HEK293 (cell line): ENCODE measurements at regions not wholly inside any gene's neighbourhood (a gene's known extent, or its start where the extent isn't known, plus 50 kb on each side); places are given as distances from the start of the nearest gene placed in this dataset.

Experiments used
- CTCF ChIA-PET: fragments of 350-600 bp; formaldehyde crosslinking; extraction: SDS; loops from one replicate; lab custom pipeline; 2021; ENCODE audit warnings: antibody characterized with exemption; lab: Yijun Ruan, JAX
- POLR2A ChIA-PET: fragments of 300-600 bp; formaldehyde crosslinking; extraction: SDS; loops from one replicate; lab custom pipeline; 2020; ENCODE audit warnings: antibody characterized with exemption, inconsistent platforms; lab: Yijun Ruan, JAX
- H3K27ac ChIP-seq: fragments of 200-500 bp; sonication (Bioruptor generic); 2 replicates; pipeline ENCODE4 v1.5.1; 2014; ENCODE audit warnings: low read depth, low read length, control low read depth, inconsistent platforms; ENCODE audit errors: extremely low read depth
- H3K36me3 ChIP-seq, 2 experiments: fragments of 200-500 bp in 1 of 2; sonication (Bioruptor generic) in 1 of 2; 1 replicate in 1 of 2; 2 replicates in 1 of 2; pipeline ENCODE4 v1.5.1; 2014 to 2017; ENCODE audit warnings: inconsistent platforms in 2 of 2, low read length in 2 of 2; ENCODE audit not compliant: control insufficient read depth in 2 of 2, insufficient read depth in 1 of 2
- H3K4me1 ChIP-seq: fragments of 200-500 bp; sonication (Bioruptor generic); 2 replicates; pipeline ENCODE4 v1.5.1; 2014; ENCODE audit warnings: mild to moderate bottlenecking, low read length, inconsistent platforms; ENCODE audit not compliant: control insufficient read depth, insufficient read depth
- H3K4me3 ChIP-seq: 2 replicates; pipeline ENCODE4 v1.5.1; 2011; ENCODE audit warnings: low read depth, mild to moderate bottlenecking, control low read depth, low read length, moderate library complexity
- H3K9me3 ChIP-seq: fragments of 200-500 bp; sonication (Bioruptor generic); 2 replicates; pipeline ENCODE4 v1.5.1; 2014; ENCODE audit warnings: low read depth, low read length, inconsistent platforms; ENCODE audit not compliant: control insufficient read depth, insufficient read depth
- GLIS2 ChIP-seq: fragments of 450-650 bp; formaldehyde crosslinking; IDR thresholded peaks from 2 replicates; pipeline ENCODE4 v1.5.1; 2016; ENCODE audit warnings: missing biosample characterization, missing genetic modification characterization
- IKZF3 ChIP-seq: fragments of 450-650 bp; IDR thresholded peaks from 2 replicates; pipeline ENCODE4 v1.5.0; 2018; ENCODE audit warnings: missing biosample characterization, mild to moderate bottlenecking, missing genetic modification characterization, moderate library complexity
- KLF16 ChIP-seq: fragments of 450-650 bp; formaldehyde crosslinking; IDR thresholded peaks from 2 replicates; pipeline ENCODE4 v1.5.1; 2017; ENCODE audit warnings: missing biosample characterization, missing genetic modification characterization
- PATZ1 ChIP-seq: fragments of 450-650 bp; formaldehyde crosslinking; IDR thresholded peaks from 2 replicates; pipeline ENCODE4 v1.5.1; 2016; ENCODE audit warnings: missing biosample characterization, missing genetic modification characterization
- SCRT2 ChIP-seq: fragments of 450-650 bp; formaldehyde crosslinking; IDR thresholded peaks from 2 replicates; pipeline ENCODE4 v1.5.1; 2016; ENCODE audit warnings: missing biosample characterization, missing genetic modification characterization
- TCF7L2 ChIP-seq: IDR thresholded peaks from 2 replicates; pipeline ENCODE4 v1.6.1; 2011; ENCODE audit warnings: low read depth, mild to moderate bottlenecking, inconsistent platforms, low read length, moderate library complexity, borderline replicate concordance
- TRIM28 ChIP-seq: IDR thresholded peaks from 2 replicates; pipeline ENCODE4 v1.6.1; 2011; ENCODE audit warnings: low read length, control low read depth, borderline replicate concordance
- YY1 ChIP-seq: fragments of 450-650 bp; formaldehyde crosslinking; IDR thresholded peaks from 2 replicates; pipeline ENCODE4 v1.5.1; 2018; ENCODE audit warnings: missing biosample characterization, missing genetic modification characterization
- ZFP37 ChIP-seq: fragments of 450-650 bp; formaldehyde crosslinking; IDR thresholded peaks from 2 replicates; pipeline ENCODE4 v1.5.1; 2016; ENCODE audit warnings: missing biosample characterization, missing genetic modification characterization
- ZNF132 ChIP-seq: fragments of 450-650 bp; formaldehyde crosslinking; IDR thresholded peaks from 2 replicates; pipeline ENCODE4 v1.5.1; 2017; ENCODE audit warnings: missing biosample characterization, missing genetic modification characterization, borderline replicate concordance
- ZNF175 ChIP-seq: fragments of 450-650 bp; formaldehyde crosslinking; IDR thresholded peaks from 2 replicates; pipeline ENCODE4 v1.5.1; 2016; ENCODE audit warnings: missing biosample characterization, missing genetic modification characterization
- ZNF184 ChIP-seq: fragments of 450-650 bp; IDR thresholded peaks from 2 replicates; pipeline ENCODE4 v1.5.1; 2018; ENCODE audit warnings: missing biosample characterization, mild to moderate bottlenecking, missing genetic modification characterization
- ZNF19 ChIP-seq: fragments of 450-650 bp; formaldehyde crosslinking; IDR thresholded peaks from 2 replicates; pipeline ENCODE4; 2016; ENCODE audit warnings: missing biosample characterization, missing genetic modification characterization, low read depth
- ZNF274 ChIP-seq, 2 experiments: fragments of 200-500 bp in 1 of 2; fragments of 450-650 bp in 1 of 2; sonication (Bioruptor generic) in 1 of 2; formaldehyde crosslinking in 1 of 2; IDR thresholded peaks; 2 replicates each; pipeline versions ENCODE4 v1.5.1 to v1.6.1; 2014 to 2016; ENCODE audit warnings: borderline replicate concordance in 1 of 2, inconsistent platforms in 1 of 2, low read length in 1 of 2, missing biosample characterization in 1 of 2, missing genetic modification characterization in 1 of 2
- ZNF280C ChIP-seq: fragments of 450-650 bp; formaldehyde crosslinking; IDR thresholded peaks from 2 replicates; pipeline ENCODE4 v1.5.1; 2016; ENCODE audit warnings: missing biosample characterization, missing genetic modification characterization
- ZNF416 ChIP-seq: fragments of 450-650 bp; formaldehyde crosslinking; IDR thresholded peaks from 2 replicates; pipeline ENCODE4 v1.5.1; 2016; ENCODE audit warnings: missing biosample characterization, missing genetic modification characterization
- ZNF473 ChIP-seq: fragments of 450-650 bp; formaldehyde crosslinking; IDR thresholded peaks from 2 replicates; pipeline ENCODE4 v1.5.1; 2017; ENCODE audit warnings: missing biosample characterization, missing genetic modification characterization
- ZNF561 ChIP-seq: fragments of 450-650 bp; IDR thresholded peaks from 2 replicates; pipeline ENCODE4 v1.5.1; 2018; ENCODE audit warnings: missing biosample characterization, missing genetic modification characterization, borderline replicate concordance
- ZNF621 ChIP-seq: fragments of 450-650 bp; formaldehyde crosslinking; IDR thresholded peaks from 2 replicates; pipeline ENCODE4 v1.5.1; 2017; ENCODE audit warnings: missing biosample characterization, missing genetic modification characterization
- ZNF624 ChIP-seq: fragments of 450-650 bp; formaldehyde crosslinking; IDR thresholded peaks from 2 replicates; pipeline ENCODE4 v1.5.1; 2017; ENCODE audit warnings: missing biosample characterization, missing genetic modification characterization
- ZNF747 ChIP-seq: fragments of 450-650 bp; formaldehyde crosslinking; IDR thresholded peaks from 2 replicates; pipeline ENCODE4 v1.5.1; 2016; ENCODE audit warnings: missing biosample characterization, missing genetic modification characterization
- ZNF837 ChIP-seq: fragments of 450-650 bp; formaldehyde crosslinking; IDR thresholded peaks from 2 replicates; pipeline ENCODE4 v1.5.1; 2016; ENCODE audit warnings: missing biosample characterization, missing genetic modification characterization
- TF ChIP-seq, protein P1 (sequence below): fragments of 450-650 bp; formaldehyde crosslinking; IDR thresholded peaks from 2 replicates; pipeline ENCODE4 v1.5.1; 2017; ENCODE audit warnings: missing biosample characterization, missing genetic modification characterization
- TF ChIP-seq, protein P2 (sequence below): fragments of 450-650 bp; formaldehyde crosslinking; optimal IDR thresholded peaks from 2 replicates; pipeline ENCODE3; 2016; ENCODE audit warnings: missing biosample characterization, mild to moderate bottlenecking, missing genetic modification characterization

- H3K27ac ChIP-seq, result no peak overlapping the region; the same call in 1 of the 2 replicates
- ChIA-PET CTCF (interaction anchor here (0.8 to 1.2 kb wide), 2 partner anchors 54 to 141 kb away, joined by 3 read pairs; no protein-coding TSS in a partner anchor), POLR2A (interaction anchor here (0.6 to 0.8 kb wide), 2 partner anchors 12 to 437 kb away, joined by 3 read pairs; no protein-coding TSS in a partner anchor)
- H3K9me3 ChIP-seq, result no peaks in the 10 kb centered on the region
- H3K36me3 ChIP-seq, result no peaks in the 10 kb centered on the region
- TF ChIP-seq TRIM28 (no peak), ZNF184 (tag by site-specific recombination) (no peak), KLF16 (tag by site-specific recombination) (no peak), GLIS2 (tag by site-specific recombination) (peak; percentile 23; the same call in 1 of the 2 replicates), ZNF473 (no peak), ZFP37 (no peak)
- TF ChIP-seq, protein P1, sequence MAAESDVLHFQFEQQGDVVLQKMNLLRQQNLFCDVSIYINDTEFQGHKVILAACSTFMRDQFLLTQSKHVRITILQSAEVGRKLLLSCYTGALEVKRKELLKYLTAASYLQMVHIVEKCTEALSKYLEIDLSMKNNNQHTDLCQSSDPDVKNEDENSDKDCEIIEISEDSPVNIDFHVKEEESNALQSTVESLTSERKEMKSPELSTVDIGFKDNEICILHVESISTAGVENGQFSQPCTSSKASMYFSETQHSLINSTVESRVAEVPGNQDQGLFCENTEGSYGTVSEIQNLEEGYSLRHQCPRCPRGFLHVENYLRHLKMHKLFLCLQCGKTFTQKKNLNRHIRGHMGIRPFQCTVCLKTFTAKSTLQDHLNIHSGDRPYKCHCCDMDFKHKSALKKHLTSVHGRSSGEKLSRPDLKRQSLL (tag by site-specific recombination), result peak; percentile 71
- H3K4me1 ChIP-seq, result peaks cover 26% of the 10 kb centered on the region
- H3K4me3 ChIP-seq, result no peak overlapping the region
These were observed 51.7 kb upstream of the GSE1 start for GRCh38 chr16:85561248-85562092.

- Histone ChIP-seq H3K4me1 (peaks cover 26% of the 10 kb centered on the region), H3K36me3 (no peaks in the 10 kb centered on the region), H3K27ac (no peak overlapping the region; the same call in 1 of the 2 replicates), H3K4me3 (no peak overlapping the region), H3K9me3 (no peaks in the 10 kb centered on the region)
- ChIA-PET CTCF (interaction anchor here (0.8 to 1.2 kb wide), 2 partner anchors 53 to 142 kb away, joined by 3 read pairs; no protein-coding TSS in a partner anchor), POLR2A (interaction anchor here (0.8 kb wide), 1 partner anchor 11 kb away, joined by 3 read pairs; no protein-coding TSS in a partner anchor)
- no peak for TF ChIP-seq ZNF416 (tag by site-specific recombination)
- no peak for TF ChIP-seq ZNF621 (tag by site-specific recombination)
- no peak for TF ChIP-seq YY1
- 0 out of 2 replicates have a peak, but pooled peaks have one; percentile 12 for TF ChIP-seq PATZ1
- TF ChIP-seq, protein P2, sequence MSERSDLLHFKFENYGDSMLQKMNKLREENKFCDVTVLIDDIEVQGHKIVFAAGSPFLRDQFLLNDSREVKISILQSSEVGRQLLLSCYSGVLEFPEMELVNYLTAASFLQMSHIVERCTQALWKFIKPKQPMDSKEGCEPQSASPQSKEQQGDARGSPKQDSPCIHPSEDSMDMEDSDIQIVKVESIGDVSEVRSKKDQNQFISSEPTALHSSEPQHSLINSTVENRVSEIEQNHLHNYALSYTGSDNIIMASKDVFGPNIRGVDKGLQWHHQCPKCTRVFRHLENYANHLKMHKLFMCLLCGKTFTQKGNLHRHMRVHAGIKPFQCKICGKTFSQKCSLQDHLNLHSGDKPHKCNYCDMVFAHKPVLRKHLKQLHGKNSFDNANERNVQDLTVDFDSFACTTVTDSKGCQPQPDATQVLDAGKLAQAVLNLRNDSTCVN (tag by site-specific recombination), result no peak
- TF ChIP-seq ZNF837 (tag by site-specific recombination), result no peak
- 0 out of 2 replicates have a peak, but pooled peaks have one; percentile 32 for TF ChIP-seq ZNF561 (tag by site-specific recombination)
- no peak for TF ChIP-seq ZNF274 (IDR thresholded peaks at IDR 0.05; ENCODE audit: low read length)
- TF ChIP-seq ZNF274 (tag by site-specific recombination; IDR thresholded peaks at IDR 0.05; ENCODE audit: borderline replicate concordance), result no peak
- no peak for TF ChIP-seq ZNF132
- peak; percentile 45; the same call in 1 of the 2 replicates for TF ChIP-seq TCF7L2
- TF ChIP-seq SCRT2, result peak; percentile 68
- peak; percentile 22; the same call in 1 of the 2 replicates for TF ChIP-seq IKZF3 (tag by site-specific recombination)
- TF ChIP-seq ZNF280C (tag by site-specific recombination), result no peak
- no peak for TF ChIP-seq ZNF624 (tag by site-specific recombination)
- TF ChIP-seq ZNF175 (tag by site-specific recombination), result no peak
- TF ChIP-seq ZNF747 (tag by site-specific recombination), result no peak
- no peak for TF ChIP-seq ZNF19 (tag by site-specific recombination)
These were observed 50.9 kb upstream of the GSE1 start for GRCh38 chr16:85562093-85562786.
